Activated CD8-positive, alpha-beta memory T cell treated with anti-CD3 and anti-CD28 coated beads, Interleukin-2, amount 10 ng/mL, durations not matched to agents 7 days and 5 days (primary cell): ENCODE measurements at regions not wholly inside any gene's neighbourhood (a gene's known extent, or its start where the extent isn't known, plus 50 kb on each side); places are given as distances from the start of the nearest gene placed in this dataset.
"Not testable (repeated sequence)": the region's sequence is repeated elsewhere in the genome, so short reads cannot be mapped to it uniquely, and the experiment has no call there.

Source experiments
- ATAC-seq: fragments of 150-1000 bp; cut with Tn5 transposase; one replicate; pipeline ENCODE4 v1.10.0; 2021; ENCODE audit warnings: moderate library complexity
- CTCF ChIA-PET: fragments of 350-600 bp; sonication (Branson Sonifier 250); formaldehyde crosslinking; loops from one replicate; lab custom pipeline; 2021; ENCODE audit warnings: antibody characterized with exemption; lab: Charles Lee
- DNase-seq: peaks from one replicate; pipeline ENCODE4 v3.0.0-alpha.2; 2020
- H3K27ac Mint-ChIP-seq: one replicate; pipeline ENCODE4 v1.8.0; 2021; ENCODE audit warnings: mild to moderate bottlenecking, mixed read lengths
- H3K27me3 Mint-ChIP-seq: one replicate; pipeline ENCODE4 v1.8.0; 2021; ENCODE audit warnings: mixed read lengths
- H3K36me3 Mint-ChIP-seq: one replicate; pipeline ENCODE4 v1.8.0; 2021; ENCODE audit warnings: mild to moderate bottlenecking, mixed read lengths
- H3K4me1 Mint-ChIP-seq: one replicate; pipeline ENCODE4 v1.8.0; 2021; ENCODE audit warnings: mixed read lengths
- H3K4me3 Mint-ChIP-seq: one replicate; pipeline ENCODE4 v1.8.0; 2021; ENCODE audit warnings: mild to moderate bottlenecking, moderate library complexity, mixed read lengths
- H3K9me3 Mint-ChIP-seq: one replicate; pipeline ENCODE4 v1.8.0; 2022; ENCODE audit warnings: low read depth, mixed read lengths

DNA sequence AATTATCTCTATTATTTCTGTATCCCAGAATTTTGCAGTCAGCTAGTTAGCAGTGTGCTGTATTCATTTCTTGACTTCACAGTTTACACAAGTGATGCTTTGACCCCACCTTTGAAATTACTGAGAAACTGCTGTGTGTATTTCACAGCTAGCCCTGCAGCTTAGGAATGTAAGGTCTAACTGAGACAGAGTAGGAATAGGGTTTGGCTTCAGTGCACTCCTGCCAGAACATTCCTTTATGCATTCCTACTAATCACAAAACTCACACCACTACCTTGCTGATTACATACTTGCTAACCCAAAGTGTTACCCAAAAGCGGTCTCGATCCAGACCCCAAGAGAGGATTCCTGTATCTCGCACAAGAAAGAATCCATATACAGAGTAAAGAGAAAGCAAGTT lies 551.8 kb downstream of the CDH9 start:
- Mint-ChIP-seq H3K4me3 (no peak overlapping the region), H3K4me1 (no peaks in the 10 kb centered on the region), H3K27me3 (no peaks in the 10 kb centered on the region), H3K27ac (no peak overlapping the region), H3K9me3 (peaks cover 7% of the 10 kb centered on the region), H3K36me3 (no peaks in the 10 kb centered on the region)
- no peak for ATAC-seq
- no peak for DNase-seq
- CTCF ChIA-PET, result no interaction called here

DNA sequence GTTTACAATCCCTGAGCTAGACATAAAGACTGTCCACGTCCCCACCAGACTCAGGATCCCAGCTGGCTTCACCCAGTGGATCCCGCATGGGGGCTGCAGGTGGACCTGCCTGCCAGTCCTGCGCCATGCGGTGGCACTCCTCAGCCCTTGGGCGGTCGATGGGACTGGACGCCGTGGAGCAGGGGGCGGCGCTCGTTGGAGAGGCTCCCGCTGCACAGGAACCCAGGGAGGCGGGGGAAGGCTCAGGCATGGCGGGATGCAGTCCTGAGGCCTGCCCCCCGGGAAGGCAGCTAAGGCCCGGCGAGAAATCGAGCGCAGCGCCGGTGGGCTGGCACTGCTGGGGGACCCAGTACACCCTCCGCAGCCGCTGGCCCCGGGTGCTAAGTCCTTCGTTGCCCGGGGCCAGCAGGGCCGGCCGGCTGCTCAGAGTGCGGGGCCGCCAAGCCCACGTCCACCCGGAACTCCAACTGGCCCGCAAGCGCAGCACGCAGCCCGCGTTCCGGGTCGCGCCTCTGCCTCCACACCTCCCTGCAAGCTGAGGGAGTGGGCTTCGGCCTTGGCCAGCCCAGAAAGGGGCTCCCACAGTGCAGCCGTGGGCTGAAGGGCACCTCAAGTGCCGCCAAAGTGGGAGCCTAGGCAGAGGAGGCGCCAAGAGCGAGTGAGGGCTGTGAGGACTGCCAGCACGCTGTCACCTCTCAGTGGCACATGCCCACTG lies 553.1 kb downstream of the CDH9 start:
- H3K9me3 Mint-ChIP-seq, H3K4me3 Mint-ChIP-seq, H3K36me3 Mint-ChIP-seq, ATAC-seq, H3K27me3 Mint-ChIP-seq, DNase-seq, H3K4me1 Mint-ChIP-seq, H3K27ac Mint-ChIP-seq, CTCF ChIA-PET: not testable (repeated sequence)

- no peaks in the 10 kb centered on the region for H3K4me1 Mint-ChIP-seq
- no peaks in the 10 kb centered on the region for H3K36me3 Mint-ChIP-seq
- ATAC-seq (no peak), DNase-seq (no peak)
- H3K9me3 Mint-ChIP-seq, result no peaks in the 10 kb centered on the region
- no peaks in the 10 kb centered on the region for H3K27me3 Mint-ChIP-seq
- no peak overlapping the region for H3K27ac Mint-ChIP-seq
- CTCF ChIA-PET, result no interaction called here
- H3K4me3 Mint-ChIP-seq, result no peak overlapping the region
These were observed 555.5 kb downstream of the CDH9 start for GRCh38 chr5:26482810-26483375.

GRCh38 chr5:26482076-26482809 lies 556.1 kb downstream of the CDH9 start:
- Mint-ChIP-seq H3K9me3 (no peaks in the 10 kb centered on the region), H3K4me3 (no peak overlapping the region), H3K27me3 (no peaks in the 10 kb centered on the region), H3K36me3 (no peaks in the 10 kb centered on the region), H3K4me1 (no peaks in the 10 kb centered on the region), H3K27ac (no peak overlapping the region)
- ATAC-seq (no peak), DNase-seq (no peak)
- CTCF ChIA-PET, result no interaction called here

- Mint-ChIP-seq H3K27ac (no peak overlapping the region), H3K4me3 (no peak overlapping the region), H3K9me3 (peaks cover 8% of the 10 kb centered on the region), H3K36me3 (peaks cover 2% of the 10 kb centered on the region), H3K4me1 (no peaks in the 10 kb centered on the region), H3K27me3 (no peaks in the 10 kb centered on the region)
- ATAC-seq, result no peak
- CTCF ChIA-PET, result no interaction called here
- no peak for DNase-seq
These were observed 567.9 kb downstream of the CDH9 start for GRCh38 chr5:26470439-26470838.

GRCh38 chr5:26439121-26439520 lies 599.3 kb downstream of the CDH9 start:
- no peak overlapping the region for H3K4me3 Mint-ChIP-seq
- no peak for ATAC-seq
- no peaks in the 10 kb centered on the region for H3K36me3 Mint-ChIP-seq
- no peaks in the 10 kb centered on the region for H3K4me1 Mint-ChIP-seq
- H3K27me3 Mint-ChIP-seq, result no peaks in the 10 kb centered on the region
- H3K27ac Mint-ChIP-seq, result no peak overlapping the region
- no peak for DNase-seq
- CTCF ChIA-PET, result no interaction called here
- H3K9me3 Mint-ChIP-seq, result peaks cover 18% of the 10 kb centered on the region

GRCh38 chr5:26434688-26435087 lies 603.7 kb downstream of the CDH9 start:
- no peak for DNase-seq

DNA sequence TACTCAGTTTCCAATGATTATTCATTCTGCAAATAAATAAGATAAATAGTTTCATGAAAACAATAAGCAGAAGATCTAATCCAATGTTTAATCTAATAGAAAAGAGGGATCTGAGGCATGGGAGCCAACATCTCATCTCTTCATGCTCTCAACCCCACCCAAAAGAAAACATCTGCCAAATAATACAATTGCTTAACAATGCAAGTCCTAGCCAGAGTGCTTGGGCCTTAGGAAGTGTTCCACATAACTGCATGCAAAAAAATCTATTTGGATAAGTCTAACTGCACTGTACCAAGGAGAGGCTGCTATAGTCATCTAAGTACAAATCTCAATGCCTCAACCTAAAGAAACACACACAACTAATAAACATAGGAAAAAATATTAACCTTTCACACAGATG lies 606.0 kb downstream of the CDH9 start:
- CTCF ChIA-PET, result no interaction called here
- H3K4me1 Mint-ChIP-seq, result no peaks in the 10 kb centered on the region
- no peaks in the 10 kb centered on the region for H3K36me3 Mint-ChIP-seq
- no peak overlapping the region for H3K27ac Mint-ChIP-seq
- ATAC-seq (no peak), DNase-seq (no peak)
- no peak overlapping the region for H3K4me3 Mint-ChIP-seq
- no peaks in the 10 kb centered on the region for H3K27me3 Mint-ChIP-seq
- H3K9me3 Mint-ChIP-seq, result peaks cover 16% of the 10 kb centered on the region

More at GRCh38 chr5:26434688-26435087, 603.7 kb downstream of the CDH9 start:
- Mint-ChIP-seq H3K9me3 (peaks cover 16% of the 10 kb centered on the region), H3K36me3 (no peaks in the 10 kb centered on the region), H3K4me1 (no peaks in the 10 kb centered on the region), H3K27ac (no peak overlapping the region), H3K27me3 (no peaks in the 10 kb centered on the region), H3K4me3 (no peak overlapping the region)
- ATAC-seq, result no peak
- CTCF ChIA-PET, result no interaction called here

DNA sequence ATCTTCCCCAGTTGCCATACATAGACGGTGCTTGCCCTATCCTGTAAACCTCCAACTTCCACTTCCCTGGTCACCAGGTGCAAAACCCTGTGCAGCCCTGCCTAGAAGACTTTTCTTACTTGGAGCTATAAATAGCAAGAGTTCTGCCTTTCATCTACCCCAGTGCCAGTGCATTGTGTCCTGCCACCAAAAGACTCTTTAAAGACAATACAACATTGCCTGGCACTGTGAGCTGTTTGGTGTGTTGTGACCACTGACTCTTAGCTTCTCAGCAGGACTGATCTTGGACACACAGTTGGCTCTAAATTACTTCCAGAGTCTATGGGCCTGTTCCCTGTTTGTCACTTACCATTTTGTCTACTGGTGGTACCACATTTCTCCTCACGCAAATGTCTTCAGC lies 608.1 kb downstream of the CDH9 start:
- DNase-seq (no peak), ATAC-seq (no peak)
- H3K36me3 Mint-ChIP-seq, result no peaks in the 10 kb centered on the region
- no peak overlapping the region for H3K27ac Mint-ChIP-seq
- H3K4me3 Mint-ChIP-seq, result no peak overlapping the region
- H3K9me3 Mint-ChIP-seq, result peaks cover 13% of the 10 kb centered on the region
- no peaks in the 10 kb centered on the region for H3K4me1 Mint-ChIP-seq
- CTCF ChIA-PET, result no interaction called here
- no peaks in the 10 kb centered on the region for H3K27me3 Mint-ChIP-seq

DNA sequence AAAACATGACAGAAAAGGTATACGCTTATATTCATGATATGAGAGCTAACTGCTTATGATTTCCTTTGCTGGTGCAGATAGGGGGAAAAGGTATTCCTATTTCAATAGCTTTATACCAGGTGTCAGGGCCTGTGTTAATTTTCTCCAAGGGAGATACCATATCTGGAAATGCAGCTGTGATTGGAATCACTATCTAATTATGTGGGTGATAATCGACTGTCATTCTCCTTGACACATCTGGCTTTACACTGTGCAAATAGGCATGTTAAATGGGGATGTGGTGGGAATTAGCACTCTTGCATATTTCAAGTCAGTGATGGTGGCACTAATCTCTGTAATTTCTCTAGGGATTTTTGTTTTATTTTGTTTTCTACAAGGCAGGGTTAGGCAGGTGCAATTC lies 611.1 kb downstream of the CDH9 start:
- no peaks in the 10 kb centered on the region for H3K36me3 Mint-ChIP-seq
- ATAC-seq (no peak), DNase-seq (no peak)
- H3K4me1 Mint-ChIP-seq, result no peaks in the 10 kb centered on the region
- CTCF ChIA-PET, result no interaction called here
- peaks cover 10% of the 10 kb centered on the region for H3K9me3 Mint-ChIP-seq
- no peak overlapping the region for H3K27ac Mint-ChIP-seq
- H3K27me3 Mint-ChIP-seq, result no peaks in the 10 kb centered on the region
- no peak overlapping the region for H3K4me3 Mint-ChIP-seq

DNA sequence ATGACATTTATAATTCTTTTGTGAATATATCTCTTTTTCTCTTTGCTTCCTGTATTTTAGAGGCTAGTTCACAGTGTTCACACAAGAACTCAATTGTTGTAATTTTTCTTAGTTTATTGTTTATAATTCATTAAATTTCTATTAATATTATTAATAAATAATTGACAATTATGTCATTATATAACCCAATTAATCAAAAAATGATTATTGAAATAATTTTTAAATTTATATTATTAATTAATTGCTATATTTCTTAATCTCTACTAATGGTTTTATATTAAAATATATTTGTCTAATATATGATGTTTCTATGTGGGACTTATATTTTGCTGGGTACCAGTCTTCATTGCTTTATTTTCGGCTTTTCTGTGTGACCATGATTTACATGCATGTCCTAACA lies 618.4 kb downstream of the CDH9 start:
- Mint-ChIP-seq H3K4me3 (no peak overlapping the region), H3K27ac (no peak overlapping the region), H3K27me3 (no peaks in the 10 kb centered on the region), H3K36me3 (no peaks in the 10 kb centered on the region), H3K9me3 (peaks cover 9% of the 10 kb centered on the region), H3K4me1 (no peaks in the 10 kb centered on the region)
- CTCF ChIA-PET, result no interaction called here
- DNase-seq, result no peak
- ATAC-seq, result no peak

- no peak for DNase-seq
- H3K27ac Mint-ChIP-seq, result no peak overlapping the region
- H3K36me3 Mint-ChIP-seq, result no peaks in the 10 kb centered on the region
- no peaks in the 10 kb centered on the region for H3K4me1 Mint-ChIP-seq
- H3K9me3 Mint-ChIP-seq, result peaks cover 7% of the 10 kb centered on the region
- no peak for ATAC-seq
- H3K27me3 Mint-ChIP-seq, result no peaks in the 10 kb centered on the region
- no peak overlapping the region for H3K4me3 Mint-ChIP-seq
- CTCF ChIA-PET, result no interaction called here
These were observed 621.5 kb downstream of the CDH9 start for GRCh38 chr5:26416911-26417310.

GRCh38 chr5:26415987-26416779 lies 622.2 kb downstream of the CDH9 start:
- DNase-seq (no peak), ATAC-seq (no peak)
- peaks cover 10% of the 10 kb centered on the region for H3K9me3 Mint-ChIP-seq
- no peak overlapping the region for H3K27ac Mint-ChIP-seq
- no peaks in the 10 kb centered on the region for H3K36me3 Mint-ChIP-seq
- CTCF ChIA-PET, result no interaction called here
- H3K27me3 Mint-ChIP-seq, result no peaks in the 10 kb centered on the region
- no peaks in the 10 kb centered on the region for H3K4me1 Mint-ChIP-seq
- no peak overlapping the region for H3K4me3 Mint-ChIP-seq
